HEK293T (cell line): ENCODE measurements at regions not wholly inside any gene's neighbourhood (a gene's known extent, or its start where the extent isn't known, plus 50 kb on each side); places are given as distances from the start of the nearest gene placed in this dataset.
A peak's percentile ranks its signal among the peaks of the same experiment; 100 is the strongest.

ENCODE experiments used
- CTCF ChIA-PET: fragments of 350-600 bp; formaldehyde crosslinking; extraction: SDS; loops from one replicate; lab custom pipeline; 2021; ENCODE audit warnings: antibody characterized with exemption, inconsistent platforms; lab: Yijun Ruan, JAX
- POLR2A ChIA-PET: fragments of 350-600 bp; formaldehyde crosslinking; extraction: SDS; loops from one replicate; lab custom pipeline; 2020; ENCODE audit warnings: antibody characterized with exemption, inconsistent platforms; lab: Yijun Ruan, JAX
- DNase-seq: peaks from one replicate; pipeline ENCODE4 v3.0.0; 2012; ENCODE audit warnings: mixed read lengths; ENCODE audit errors: extremely low spot score
- ARNT ChIP-seq: fragments of 450-650 bp; IDR thresholded peaks from 2 replicates; pipeline ENCODE4 v1.6.1; 2017; ENCODE audit warnings: mild to moderate bottlenecking
- BHLHE40 ChIP-seq: fragments of 450-650 bp; IDR thresholded peaks from 2 replicates; pipeline ENCODE4 v1.6.1; 2016; ENCODE audit warnings: mild to moderate bottlenecking, moderate library complexity, borderline replicate concordance
- CTBP1 ChIP-seq: fragments of 450-650 bp; IDR thresholded peaks from 2 replicates; pipeline ENCODE4 v1.6.1; 2016; ENCODE audit warnings: borderline replicate concordance
- ELF4 ChIP-seq: fragments of 450-650 bp; IDR thresholded peaks from 2 replicates; pipeline ENCODE4 v1.6.1; 2017; ENCODE audit warnings: antibody characterized with exemption
- FOXA1 ChIP-seq: fragments of 450-650 bp; IDR thresholded peaks from 2 replicates; pipeline ENCODE4 v1.6.1; 2016; ENCODE audit warnings: mild to moderate bottlenecking
- FOXK2 ChIP-seq: fragments of 450-650 bp; IDR thresholded peaks from 2 replicates; pipeline ENCODE4 v1.6.1; 2016; ENCODE audit warnings: mild to moderate bottlenecking
- FOXM1 ChIP-seq: fragments of 450-650 bp; IDR thresholded peaks from 2 replicates; pipeline ENCODE4 v1.6.1; 2017; ENCODE audit warnings: mild to moderate bottlenecking, borderline replicate concordance
- HDGF ChIP-seq: fragments of 450-650 bp; IDR thresholded peaks from 2 replicates; pipeline ENCODE4 v1.6.1; 2017; ENCODE audit warnings: antibody characterized with exemption, borderline replicate concordance
- L3MBTL2 ChIP-seq: fragments of 450-650 bp; conservative IDR thresholded peaks from 2 replicates; pipeline ENCODE4 v1.6.1; 2016; ENCODE audit warnings: mild to moderate bottlenecking
- LEF1 ChIP-seq: fragments of 450-650 bp; IDR thresholded peaks from 2 replicates; pipeline ENCODE4 v1.6.1; 2017; ENCODE audit warnings: mild to moderate bottlenecking, borderline replicate concordance
- NFRKB ChIP-seq: fragments of 450-650 bp; IDR thresholded peaks from 2 replicates; pipeline ENCODE4 v1.6.1; 2016; ENCODE audit warnings: mild to moderate bottlenecking, moderate library complexity
- SP1 ChIP-seq: fragments of 450-650 bp; IDR thresholded peaks from 2 replicates; pipeline ENCODE4 v1.6.1; 2017
- SUZ12 ChIP-seq: fragments of 450-650 bp; IDR thresholded peaks from 2 replicates; pipeline ENCODE4 v1.6.1; 2016; ENCODE audit warnings: mild to moderate bottlenecking
- TARDBP ChIP-seq: fragments of 450-650 bp; IDR thresholded peaks from 2 replicates; pipeline ENCODE4 v1.6.1; 2016
- ZNF384 ChIP-seq: fragments of 450-650 bp; IDR thresholded peaks from 2 replicates; pipeline ENCODE4 v1.6.1; 2016
- TF ChIP-seq, protein P1 (sequence below): fragments of 450-650 bp; IDR thresholded peaks from 2 replicates; pipeline ENCODE4 v1.6.1; 2016

DNA sequence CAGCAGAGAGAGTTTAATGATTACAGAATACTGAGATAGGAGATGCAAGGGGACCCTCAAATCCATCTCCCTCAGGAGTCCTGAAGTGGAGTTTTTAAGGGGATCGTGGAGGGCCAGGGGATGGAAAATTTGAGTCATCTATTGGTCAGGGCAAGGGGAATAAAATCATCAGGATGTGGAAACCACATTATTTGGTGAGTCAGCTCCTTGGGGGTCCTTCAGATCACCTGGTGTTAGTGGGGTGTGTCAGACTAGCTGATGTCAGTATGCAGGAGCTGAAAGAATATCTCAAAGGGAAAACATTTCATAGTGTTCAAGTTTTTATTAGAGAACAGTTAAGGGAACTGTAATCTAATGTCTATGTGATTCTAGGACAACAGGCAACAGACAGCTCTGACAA is 183.0 kb upstream of the FTMT start:
- DNase-seq: no peak
- POLR2A ChIA-PET: no interaction called here
- CTCF ChIA-PET: no interaction called here
- TF ChIP-seq LEF1 (no peak), CTBP1 (no peak), SUZ12 (no peak), L3MBTL2 (no peak), ARNT (no peak), FOXM1 (no peak), ZNF384 (no peak), TARDBP (no peak), ELF4 (no peak), HDGF (no peak), FOXA1 (no peak), FOXK2 (no peak), NFRKB (no peak)

DNA sequence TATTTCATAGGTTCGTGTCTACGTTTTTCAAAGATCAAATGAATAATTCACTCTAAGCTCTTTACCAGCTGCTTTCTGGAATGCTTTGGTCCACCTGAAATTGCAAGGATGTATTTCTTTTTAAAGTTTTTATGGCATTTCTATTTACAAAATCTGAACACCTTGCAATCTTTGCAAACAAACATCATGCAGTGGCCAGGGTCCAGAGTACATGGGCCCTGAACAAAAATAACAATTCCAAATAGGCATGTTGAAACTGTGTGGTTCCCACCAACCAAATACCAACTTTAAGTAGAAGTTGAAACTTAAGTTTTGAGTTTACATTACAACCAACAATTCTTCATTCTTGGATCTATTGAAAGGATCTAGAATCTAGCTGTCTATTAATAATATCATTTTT is 180.1 kb upstream of the FTMT start:
- POLR2A ChIA-PET: no interaction called here
- CTCF ChIA-PET: no interaction called here
- DNase-seq: no peak
- no peak for TF ChIP-seq CTBP1
- no peak for TF ChIP-seq LEF1
- TF ChIP-seq SP1: no peak
- no peak for TF ChIP-seq FOXK2
- no peak for TF ChIP-seq HDGF
- TF ChIP-seq FOXA1: no peak
- no peak for TF ChIP-seq ZNF384
- TF ChIP-seq ARNT: no peak
- TF ChIP-seq BHLHE40: no peak
- no peak for TF ChIP-seq ELF4
- no peak for TF ChIP-seq TARDBP
- TF ChIP-seq NFRKB: no peak
- no peak for TF ChIP-seq FOXM1
- TF ChIP-seq SUZ12: no peak
- no peak for TF ChIP-seq L3MBTL2

DNA sequence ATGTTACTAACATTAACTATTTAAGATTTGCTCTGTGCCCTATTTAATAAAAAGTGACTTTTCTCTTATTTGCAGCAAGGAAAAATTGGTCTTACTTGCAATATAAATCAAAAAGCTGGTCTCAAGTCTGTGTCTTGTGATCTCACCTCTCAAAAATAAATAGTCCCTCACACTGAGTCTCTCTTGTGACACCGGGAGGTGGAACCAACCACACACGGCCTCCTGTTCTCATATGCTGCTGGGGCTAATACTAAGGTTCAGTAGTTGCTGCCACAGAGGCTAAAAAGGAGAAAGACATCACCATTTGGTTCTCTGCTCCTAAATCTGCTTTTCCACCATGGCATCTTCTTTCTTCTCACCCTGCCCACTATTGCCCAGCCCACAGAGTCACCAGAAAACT is 175.8 kb upstream of the FTMT start:
- POLR2A ChIA-PET: no interaction called here
- no peak for TF ChIP-seq ARNT
- CTCF ChIA-PET: no interaction called here
- DNase-seq: no peak

DNA sequence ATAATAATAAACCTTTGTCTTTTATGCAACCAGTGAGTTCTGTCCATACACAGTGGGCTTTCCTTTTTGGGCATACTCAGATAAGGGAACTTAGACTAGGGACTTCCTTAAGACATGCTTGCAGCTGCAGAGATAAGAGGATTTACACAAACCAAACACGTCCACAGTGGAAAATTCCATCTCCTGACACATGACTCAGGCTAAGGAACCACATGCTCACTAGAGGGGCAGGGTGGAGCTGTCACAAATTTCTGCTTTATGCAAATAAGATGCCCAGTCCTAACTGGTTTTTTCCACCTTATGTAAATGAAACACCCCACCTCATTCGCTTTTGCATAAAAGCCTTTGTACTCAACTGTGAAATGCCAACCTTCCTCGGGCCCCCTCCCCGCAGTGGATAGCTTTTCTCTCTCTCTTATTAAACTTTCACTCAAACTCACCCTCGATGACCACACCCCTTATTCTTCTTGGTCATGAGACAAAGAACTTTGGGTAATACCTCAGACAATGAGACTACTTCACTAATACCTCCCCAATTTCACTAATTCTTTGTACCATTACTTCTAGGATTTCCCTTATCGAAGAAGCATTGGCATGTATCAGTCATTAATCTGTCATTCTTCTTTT is 170.3 kb upstream of the FTMT start:
- CTCF ChIA-PET: no interaction called here
- POLR2A ChIA-PET: no interaction called here
- DNase-seq: no peak
- TF ChIP-seq FOXA1 (no peak), FOXM1 (no peak), NFRKB (no peak), ZNF384 (no peak), LEF1 (no peak), BHLHE40 (no peak), SP1 (no peak), ELF4 (no peak), SUZ12 (no peak), L3MBTL2 (no peak), TARDBP (no peak)
- TF ChIP-seq, protein P1, sequence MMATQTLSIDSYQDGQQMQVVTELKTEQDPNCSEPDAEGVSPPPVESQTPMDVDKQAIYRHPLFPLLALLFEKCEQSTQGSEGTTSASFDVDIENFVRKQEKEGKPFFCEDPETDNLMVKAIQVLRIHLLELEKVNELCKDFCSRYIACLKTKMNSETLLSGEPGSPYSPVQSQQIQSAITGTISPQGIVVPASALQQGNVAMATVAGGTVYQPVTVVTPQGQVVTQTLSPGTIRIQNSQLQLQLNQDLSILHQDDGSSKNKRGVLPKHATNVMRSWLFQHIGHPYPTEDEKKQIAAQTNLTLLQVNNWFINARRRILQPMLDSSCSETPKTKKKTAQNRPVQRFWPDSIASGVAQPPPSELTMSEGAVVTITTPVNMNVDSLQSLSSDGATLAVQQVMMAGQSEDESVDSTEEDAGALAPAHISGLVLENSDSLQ: no peak

DNA sequence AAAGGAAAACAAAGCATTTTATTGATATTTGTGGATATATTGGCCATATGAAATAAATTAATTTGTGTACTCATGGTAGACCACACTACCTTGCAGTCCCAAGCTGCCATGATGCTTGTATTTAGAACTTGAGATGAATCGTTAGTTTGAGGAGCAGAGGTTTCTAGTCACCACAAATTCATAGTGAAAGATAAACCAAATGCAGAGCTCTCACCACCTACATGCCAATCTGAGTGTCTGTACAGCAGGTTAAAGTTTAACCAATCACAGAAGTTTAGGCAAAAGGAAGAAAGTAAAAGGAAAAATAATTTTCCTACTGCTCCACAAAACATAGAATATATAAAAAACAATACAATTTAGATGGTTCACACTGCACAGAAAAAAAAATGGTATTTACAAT is 163.6 kb upstream of the FTMT start:
- DNase-seq: no peak
- POLR2A ChIA-PET: no interaction called here
- TF ChIP-seq FOXA1 (no peak), SP1 (no peak), L3MBTL2 (no peak), BHLHE40 (no peak)
- TF ChIP-seq, protein P1: no peak
- CTCF ChIA-PET: no interaction called here

DNA sequence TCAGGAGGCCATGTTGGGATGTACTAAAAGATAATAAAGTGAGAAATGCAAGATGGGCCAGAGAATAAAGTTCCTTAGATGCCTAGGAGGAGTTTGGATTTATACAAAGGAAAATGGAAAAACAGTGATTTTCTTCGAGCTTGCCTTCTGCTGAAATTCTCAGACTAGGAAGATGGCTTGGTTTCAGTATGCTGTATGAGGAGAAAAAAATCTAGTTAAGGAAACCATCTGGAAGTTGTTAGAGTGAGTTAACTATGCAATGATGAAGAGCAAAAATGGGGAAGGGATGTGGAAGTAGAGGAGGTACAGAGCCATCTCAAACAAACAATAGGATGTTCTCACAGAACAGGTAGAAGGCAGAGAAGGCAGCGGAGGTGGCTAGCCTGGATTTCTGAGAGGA is 162.9 kb upstream of the FTMT start:
- ChIA-PET CTCF (no interaction called here), POLR2A (no interaction called here)
- no peak for TF ChIP-seq BHLHE40
- TF ChIP-seq L3MBTL2: no peak
- no peak for TF ChIP-seq FOXM1
- TF ChIP-seq ELF4: no peak
- TF ChIP-seq SP1: no peak
- TF ChIP-seq TARDBP: no peak
- TF ChIP-seq, protein P1: no peak
- TF ChIP-seq LEF1: no peak
- no peak for TF ChIP-seq SUZ12
- TF ChIP-seq HDGF: no peak
- no peak for TF ChIP-seq NFRKB
- TF ChIP-seq CTBP1: no peak
- no peak for TF ChIP-seq FOXK2
- no peak for TF ChIP-seq ZNF384
- TF ChIP-seq ARNT: no peak
- no peak for TF ChIP-seq FOXA1

DNA sequence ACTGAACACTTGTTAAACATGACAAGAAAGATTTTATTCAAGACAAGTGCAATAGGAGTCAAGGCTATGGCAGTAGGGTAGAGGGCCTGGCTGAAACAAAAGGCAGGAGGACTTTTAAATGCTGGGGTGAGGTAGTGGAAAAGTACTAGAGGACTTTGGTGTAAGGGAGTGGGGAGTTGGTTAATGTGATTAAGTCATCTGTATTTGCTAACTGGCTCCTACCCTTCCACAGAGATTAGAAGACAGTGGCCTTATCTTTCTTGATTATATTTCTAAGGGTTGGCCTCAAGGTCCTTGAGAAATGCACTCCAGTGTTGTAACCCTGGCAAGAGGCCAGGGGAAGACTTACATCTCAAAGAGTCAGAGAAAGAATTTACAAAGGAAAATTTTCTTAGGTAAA is 160.2 kb upstream of the FTMT start:
- TF ChIP-seq ZNF384: no peak
- TF ChIP-seq ELF4: no peak
- TF ChIP-seq FOXA1: no peak
- ChIA-PET POLR2A (no interaction called here), CTCF (no interaction called here)
- DNase-seq: peak; percentile 6

More for the DNA sequence above, 162.9 kb upstream of the FTMT start:
- DNase-seq: no peak
